ENCODE measurements at regions not wholly inside any gene's neighbourhood (a gene's known extent, or its start where the extent isn't known, plus 50 kb on each side); places are given as distances from the start of the nearest gene placed in this dataset.

DNA sequence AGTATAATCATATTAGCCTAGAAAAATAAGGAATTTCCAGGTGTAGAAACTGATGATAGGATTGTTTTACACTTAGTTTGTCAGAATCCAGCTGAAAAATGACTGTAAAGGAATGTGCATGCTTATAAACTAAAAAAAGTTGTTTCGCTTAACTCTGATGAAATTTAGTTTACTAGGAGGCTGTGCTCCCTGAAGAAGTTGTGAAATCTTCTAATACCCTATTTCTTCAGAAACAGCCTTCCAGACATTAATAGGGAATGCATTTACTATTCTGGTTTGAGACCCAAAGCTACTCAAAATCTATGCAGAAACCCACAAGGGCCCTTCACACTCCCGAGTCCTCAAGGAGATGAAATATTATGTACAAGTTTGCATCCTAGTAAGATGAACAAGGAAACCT is 105.5 kb upstream of the SSTR4 start:
- TF ChIP-seq CTCF (IDR thresholded peaks at IDR 0.05; ENCODE audit: extremely low read depth, insufficient read depth, missing control alignments), result no peak
- in situ Hi-C loops (cut with MboI; ENCODE audit: low pct_unique_long_range_greater_than_20kb, low sequenced_read_pairs, unreplicated experiment), result no loop called here
- no peak for DNase-seq (ENCODE audit: low spot score)

DNA sequence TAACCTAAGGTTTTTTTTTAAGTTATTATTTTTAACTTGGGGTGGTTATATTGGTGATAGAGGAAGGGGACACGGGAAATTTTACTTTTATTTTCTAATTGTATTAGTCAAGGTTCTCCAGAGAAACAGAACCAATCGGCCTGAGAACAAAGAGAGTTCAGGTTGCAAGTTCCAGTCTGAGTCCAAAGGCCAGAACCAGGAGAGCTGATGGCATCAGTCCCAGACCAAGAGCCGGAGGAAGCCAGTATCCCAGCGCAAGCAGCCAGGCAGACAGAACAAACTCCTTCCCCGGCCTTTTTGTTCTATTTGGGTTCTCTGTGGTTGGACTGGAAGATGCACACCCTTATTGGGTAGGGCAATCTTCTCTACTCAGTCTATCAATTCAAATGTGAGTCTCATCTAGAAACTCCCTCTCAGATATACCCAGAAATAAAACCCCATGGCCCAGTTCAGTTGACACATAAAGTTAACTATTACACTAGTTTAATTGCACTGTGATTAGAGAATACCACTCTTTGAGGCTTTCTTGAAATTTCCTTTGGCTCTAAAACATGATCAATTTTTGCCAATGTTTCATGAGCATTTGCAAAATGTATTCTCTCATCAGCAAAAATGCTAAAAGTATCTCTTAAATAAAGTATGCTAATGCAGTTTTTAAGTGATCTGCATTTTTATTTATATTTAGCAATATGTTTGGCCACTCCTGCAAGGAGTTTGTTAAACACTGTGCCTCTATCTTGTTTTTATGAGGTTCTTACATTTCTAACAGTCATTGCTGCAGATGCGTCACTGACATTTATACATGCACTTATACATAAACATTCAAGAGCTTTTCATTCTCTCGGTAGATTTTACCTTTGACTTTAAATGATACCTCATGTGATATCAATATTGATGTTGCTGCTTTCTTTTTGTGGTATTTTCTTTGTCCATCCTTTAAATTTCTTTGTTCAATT is 103.2 kb upstream of the SSTR4 start:
- in situ Hi-C loops (cut with MboI; ENCODE audit: low pct_unique_long_range_greater_than_20kb, low sequenced_read_pairs, unreplicated experiment), result no loop called here
- DNase-seq (ENCODE audit: low spot score), result no peak
- no peak for TF ChIP-seq CTCF (IDR thresholded peaks at IDR 0.05; ENCODE audit: extremely low read depth, insufficient read depth, missing control alignments)

DNA sequence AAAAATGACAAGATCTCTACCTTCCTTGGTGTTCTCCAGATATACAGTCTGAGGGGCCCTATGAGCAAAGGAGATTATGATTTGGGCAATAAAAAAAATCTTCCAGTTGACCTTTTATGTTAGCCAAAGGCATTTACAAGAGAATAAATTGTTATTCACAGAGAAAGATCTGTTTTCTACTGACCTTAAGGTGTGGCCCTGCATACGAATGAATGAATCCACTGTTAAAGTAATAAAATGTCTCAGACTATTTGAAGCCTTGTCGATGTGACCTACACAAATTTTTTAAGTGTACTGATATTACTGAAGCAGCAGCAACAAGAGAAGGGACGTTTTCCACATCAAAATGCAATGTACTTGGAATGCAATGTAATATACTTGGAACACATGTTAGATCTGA is 95.9 kb upstream of the SSTR4 start:
- in situ Hi-C loops (cut with MboI; ENCODE audit: low pct_unique_long_range_greater_than_20kb, low sequenced_read_pairs, unreplicated experiment), result no loop called here
- TF ChIP-seq CTCF (IDR thresholded peaks at IDR 0.05; ENCODE audit: extremely low read depth, insufficient read depth, missing control alignments), result no peak
- no peak for DNase-seq (ENCODE audit: low spot score)

- in situ Hi-C loops (cut with MboI; ENCODE audit: low pct_unique_long_range_greater_than_20kb, low sequenced_read_pairs, unreplicated experiment), result no loop called here
- DNase-seq (ENCODE audit: low spot score), result no peak
- TF ChIP-seq CTCF (IDR thresholded peaks at IDR 0.05; ENCODE audit: extremely low read depth, insufficient read depth, missing control alignments), result no peak
These were observed 94.8 kb upstream of the SSTR4 start for GRCh38 chr20:22940350-22940749.

DNA sequence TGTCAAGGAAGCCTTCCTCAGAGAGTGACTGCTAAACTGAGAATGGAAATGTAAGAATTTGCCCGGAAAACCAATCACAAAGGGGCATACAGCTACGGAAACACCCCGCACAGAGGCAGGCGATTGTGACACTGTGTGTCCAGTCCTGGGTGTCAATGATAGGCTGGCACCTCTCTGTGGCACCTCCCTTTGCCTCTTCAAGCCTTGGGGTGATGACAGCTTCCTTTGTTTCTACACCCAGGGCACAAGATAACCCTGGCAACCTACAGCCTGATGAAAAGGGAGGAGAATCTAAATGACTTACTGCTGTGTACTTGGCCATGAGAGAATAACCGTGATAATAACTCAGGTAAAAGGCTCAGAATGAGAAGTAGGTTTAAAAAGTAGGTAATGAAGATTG is 93.6 kb upstream of the SSTR4 start:
- TF ChIP-seq CTCF (IDR thresholded peaks at IDR 0.05; ENCODE audit: extremely low read depth, insufficient read depth, missing control alignments), result no peak
- in situ Hi-C loops (cut with MboI; ENCODE audit: low pct_unique_long_range_greater_than_20kb, low sequenced_read_pairs, unreplicated experiment), result no loop called here
- no peak for DNase-seq (ENCODE audit: low spot score)

DNA sequence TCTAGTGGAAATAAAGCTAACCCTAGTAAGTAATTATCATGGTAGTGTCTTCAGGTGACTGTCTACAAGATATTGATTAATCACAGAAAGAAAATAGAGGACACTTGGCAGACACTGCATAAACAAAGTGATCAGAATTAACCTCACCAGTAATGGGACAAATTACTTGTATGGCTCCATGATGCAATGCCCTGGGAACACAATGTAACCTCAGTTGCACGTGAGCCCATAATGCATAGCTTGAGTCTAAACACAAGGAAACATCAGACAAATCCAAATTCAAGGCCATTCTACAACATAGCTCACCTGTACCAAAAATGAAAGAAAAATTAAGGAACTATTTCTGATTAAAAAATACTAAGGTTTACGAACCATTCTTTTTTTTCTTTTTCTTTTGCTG is 92.4 kb upstream of the SSTR4 start:
- no peak for TF ChIP-seq CTCF (IDR thresholded peaks at IDR 0.05; ENCODE audit: extremely low read depth, insufficient read depth, missing control alignments)
- DNase-seq (ENCODE audit: low spot score), result no peak
- in situ Hi-C loops (cut with MboI; ENCODE audit: low pct_unique_long_range_greater_than_20kb, low sequenced_read_pairs, unreplicated experiment), result no loop called here

Data from GM13977 (cell line).